Jurkat, Clone E6-1 (cell line): ENCODE measurements at regions not wholly inside any gene's neighbourhood (a gene's known extent, or its start where the extent isn't known, plus 50 kb on each side); places are given as distances from the start of the nearest gene placed in this dataset.

Experiments
- DNase-seq: peaks from one replicate; pipeline ENCODE4 v3.0.0-alpha.2; 2011; ENCODE audit warnings: low read depth, low spot score
- H3K4me3 ChIP-seq: 2 replicates; pipeline ENCODE4 v1.5.1; 2011; ENCODE audit warnings: mild to moderate bottlenecking, low read length, control low read depth, moderate library complexity

GRCh38 chr9:107870221-107870620 lies 380.7 kb upstream of the KLF4 start:
- H3K4me3 ChIP-seq, result no peak overlapping the region
- DNase-seq, result no peak

DNA sequence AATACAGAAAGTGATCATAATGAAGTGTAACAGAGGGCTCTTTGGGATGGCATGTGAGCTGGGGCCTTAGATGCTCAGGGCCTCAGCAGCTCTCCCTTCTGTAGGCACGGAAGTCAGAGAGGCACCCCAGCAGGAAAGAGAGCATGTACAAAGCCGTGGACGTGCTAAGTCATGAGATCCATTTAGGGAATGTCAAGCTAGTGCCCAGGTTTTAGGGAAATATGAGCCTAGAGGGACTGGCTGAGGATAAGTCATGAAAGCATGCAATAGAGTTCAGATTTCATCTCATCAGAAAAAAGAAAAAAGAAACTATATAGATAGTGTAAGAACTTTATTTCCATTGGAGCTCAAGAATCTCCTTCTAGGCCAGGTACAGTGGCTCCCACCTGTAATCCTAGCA lies 379.5 kb upstream of the KLF4 start:
- no peak overlapping the region for H3K4me3 ChIP-seq

GRCh38 chr9:107868186-107868585 lies 378.6 kb upstream of the KLF4 start:
- H3K4me3 ChIP-seq, result no peak overlapping the region
- no peak for DNase-seq

More for the DNA sequence above, 379.5 kb upstream of the KLF4 start:
- DNase-seq, result no peak

GRCh38 chr9:107867738-107868137 lies 378.2 kb upstream of the KLF4 start:
- no peak overlapping the region for H3K4me3 ChIP-seq
- DNase-seq, result no peak

- DNase-seq, result no peak
- H3K4me3 ChIP-seq, result no peak overlapping the region
Observed at GRCh38 chr9:107866711-107867311, 377.2 kb upstream of the KLF4 start.

- no peak for DNase-seq
- H3K4me3 ChIP-seq, result no peak overlapping the region
Observed at GRCh38 chr9:107863396-107863795, 373.8 kb upstream of the KLF4 start.

- no peak for DNase-seq
- no peak overlapping the region for H3K4me3 ChIP-seq
Observed at GRCh38 chr9:107862881-107863280, 373.3 kb upstream of the KLF4 start.

DNA sequence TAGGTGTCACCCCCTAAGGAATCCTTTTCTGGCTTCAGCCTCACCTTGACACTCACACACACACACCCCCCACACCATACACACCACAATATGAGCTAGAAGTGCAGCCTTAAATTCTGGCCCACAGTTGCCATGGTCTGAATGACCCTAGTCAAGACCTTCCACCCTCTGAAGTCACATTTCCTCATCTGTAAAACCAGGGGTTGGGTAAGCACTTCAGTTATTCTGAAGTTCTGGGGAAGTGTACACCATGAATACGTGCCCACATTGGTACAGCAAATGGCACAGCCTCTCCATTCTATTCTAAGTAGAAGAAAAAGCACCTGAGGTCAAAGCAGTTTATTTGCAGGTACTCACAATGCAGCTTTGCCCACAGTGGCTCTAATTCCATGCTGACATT lies 372.8 kb upstream of the KLF4 start:
- no peak overlapping the region for H3K4me3 ChIP-seq
- no peak for DNase-seq

DNA sequence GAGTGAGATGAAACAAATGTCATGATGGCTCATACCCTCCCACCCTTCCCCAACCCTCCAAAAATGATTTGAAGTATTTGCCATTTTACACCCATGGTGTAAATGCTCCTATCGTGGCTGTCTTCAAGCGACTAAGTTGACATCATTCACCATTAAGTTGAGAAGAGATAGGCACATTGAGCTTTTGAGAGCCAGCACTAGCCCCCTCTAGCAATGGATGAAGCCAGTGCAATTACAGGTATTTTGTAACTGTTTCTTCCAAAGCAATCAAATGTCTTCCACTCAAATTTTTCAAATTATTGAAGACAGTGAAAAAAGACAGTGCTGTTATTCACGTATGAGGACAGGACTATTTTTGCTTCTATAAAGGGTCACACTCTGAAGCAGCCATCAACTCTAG lies 371.5 kb upstream of the KLF4 start:
- H3K4me3 ChIP-seq, result no peak overlapping the region
- DNase-seq, result no peak

DNA sequence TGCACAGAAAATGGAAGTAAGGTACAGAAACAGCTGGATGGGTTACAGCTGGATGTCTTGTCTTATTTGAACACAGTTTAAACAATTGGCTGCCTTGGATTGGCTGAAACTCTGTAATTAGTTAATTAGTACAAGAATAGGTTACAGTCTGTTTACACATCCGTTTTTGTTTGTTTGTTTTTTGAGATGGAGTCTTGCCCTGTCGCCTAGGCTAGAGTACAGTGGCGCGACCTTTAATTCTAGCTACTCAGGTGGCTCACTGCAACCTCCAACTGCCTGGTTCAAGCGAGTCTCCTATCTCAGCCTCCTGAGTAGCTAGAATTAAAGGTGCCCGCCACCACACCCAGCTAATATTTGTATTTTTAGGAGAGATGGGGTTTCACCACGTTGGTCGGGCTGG lies 368.7 kb upstream of the KLF4 start:
- no peak for DNase-seq
- no peak overlapping the region for H3K4me3 ChIP-seq

DNA sequence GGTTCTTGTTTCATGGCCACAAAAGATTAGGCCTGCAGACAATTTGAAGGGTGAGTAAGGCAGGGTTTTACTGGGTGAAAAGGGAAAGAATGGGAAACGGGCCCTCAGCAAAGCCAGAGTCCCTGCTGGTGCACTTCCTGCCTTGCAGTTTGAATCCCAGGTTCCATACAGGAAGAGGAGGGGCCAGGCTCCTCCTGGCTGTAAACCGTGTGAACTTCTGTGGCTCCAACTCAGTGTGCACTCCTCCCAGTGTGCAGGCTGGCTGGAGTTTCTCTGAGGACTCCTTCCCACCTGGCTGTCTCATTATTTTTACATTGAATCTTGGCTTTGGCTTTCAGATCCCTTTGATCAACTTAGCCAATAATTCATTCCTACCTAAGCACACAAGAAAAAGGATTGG lies 367.1 kb upstream of the KLF4 start:
- H3K4me3 ChIP-seq, result no peak overlapping the region
- no peak for DNase-seq

DNA sequence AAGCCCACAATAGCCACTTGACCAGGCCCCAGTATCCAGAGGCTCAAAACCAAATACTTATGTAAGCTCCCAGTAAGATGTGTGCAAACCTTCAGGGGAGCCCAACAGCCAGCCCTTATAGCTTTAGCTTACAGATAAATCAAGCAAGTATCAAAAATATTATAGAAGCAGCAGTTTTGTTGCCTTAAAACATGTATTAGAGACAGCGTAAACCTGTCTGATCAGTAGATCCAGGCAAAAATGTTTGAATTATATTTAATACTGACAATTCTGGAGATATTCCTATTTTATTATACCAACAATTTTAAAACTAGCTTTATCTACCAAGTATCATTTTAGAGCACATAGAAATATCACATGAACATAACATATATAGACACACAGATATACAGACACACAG lies 365.6 kb upstream of the KLF4 start:
- DNase-seq, result no peak
- no peak overlapping the region for H3K4me3 ChIP-seq

DNA sequence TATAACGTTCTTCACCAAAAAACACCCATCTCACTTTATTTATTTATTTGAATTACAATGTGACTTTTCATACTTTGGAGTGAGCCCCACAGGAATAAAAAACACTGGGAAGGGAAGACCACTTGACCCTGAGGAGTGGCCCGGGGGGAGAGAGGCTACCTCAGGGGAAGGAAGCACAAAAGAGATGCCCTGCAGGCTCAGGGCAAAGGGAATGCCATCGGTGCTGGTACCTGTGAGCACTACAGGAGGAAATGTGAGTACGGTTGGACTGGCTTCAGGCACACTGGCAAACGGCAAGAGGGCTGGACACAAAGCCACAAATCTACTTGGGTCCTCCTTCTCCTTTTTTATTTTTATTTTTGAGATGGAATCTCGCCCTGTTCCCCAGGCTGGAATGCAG lies 363.9 kb upstream of the KLF4 start:
- H3K4me3 ChIP-seq, result no peak overlapping the region
- no peak for DNase-seq

DNA sequence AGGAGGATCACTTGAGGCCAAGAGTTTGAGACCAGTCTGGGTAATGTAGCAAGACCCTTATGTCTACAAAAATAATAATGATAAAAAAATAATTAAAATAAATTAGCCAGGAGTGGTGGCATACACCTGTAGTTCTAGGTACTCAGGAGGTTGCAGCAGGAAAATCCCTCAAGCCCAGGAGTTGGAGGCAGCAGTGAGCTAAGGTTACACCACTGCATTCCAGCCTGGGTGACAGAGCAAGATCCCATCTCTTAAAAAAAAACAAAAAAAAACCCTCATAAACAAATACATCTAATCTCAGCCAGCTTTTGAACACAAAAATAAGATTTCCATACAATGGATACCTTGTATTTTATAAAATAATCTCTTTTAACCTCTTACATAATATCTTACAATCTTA lies 363.3 kb upstream of the KLF4 start:
- no peak overlapping the region for H3K4me3 ChIP-seq
- DNase-seq, result no peak

DNA sequence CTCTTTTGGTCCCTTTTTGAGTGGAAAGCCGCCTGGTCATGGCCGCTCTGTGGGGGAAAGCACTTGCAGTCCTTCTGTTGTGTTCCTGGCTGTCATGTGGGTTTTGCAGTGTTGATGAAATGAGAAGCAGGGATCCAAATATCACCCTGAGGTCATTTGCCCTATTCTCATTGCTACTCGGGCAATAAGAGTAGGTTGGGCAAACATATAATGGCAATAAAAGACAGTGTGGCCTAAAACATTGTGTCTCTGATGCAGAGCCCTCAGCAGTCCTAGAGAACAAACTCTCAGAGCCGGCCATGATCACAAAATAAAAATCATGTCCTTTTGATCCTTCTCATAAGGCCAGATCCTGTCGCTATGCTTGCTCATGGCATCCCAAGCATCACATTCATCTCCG lies 361.1 kb upstream of the KLF4 start:
- no peak overlapping the region for H3K4me3 ChIP-seq
- no peak for DNase-seq

GRCh38 chr9:107847978-107848964 lies 358.7 kb upstream of the KLF4 start:
- DNase-seq, result no peak
- H3K4me3 ChIP-seq, result no peak overlapping the region

DNA sequence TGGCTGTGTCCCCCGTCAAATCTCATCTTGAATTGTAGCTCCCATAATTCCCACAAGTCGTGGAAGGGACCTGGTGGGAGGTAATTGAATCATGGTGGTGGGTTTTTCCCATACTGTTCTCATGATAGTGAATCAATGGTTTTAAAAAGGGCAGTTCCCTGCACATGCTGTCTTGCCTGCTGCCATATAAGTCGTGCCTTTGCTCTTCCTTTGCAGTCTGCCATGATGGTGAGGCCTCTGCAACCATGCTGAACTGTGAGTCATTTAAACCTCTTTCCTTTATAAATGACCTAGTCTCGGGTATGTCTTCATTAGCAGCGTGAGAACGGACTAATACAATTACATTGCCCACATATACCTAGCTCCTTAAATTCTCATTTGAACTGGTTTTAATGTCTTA lies 353.0 kb upstream of the KLF4 start:
- H3K4me3 ChIP-seq, result no peak overlapping the region
- DNase-seq, result no peak

DNA sequence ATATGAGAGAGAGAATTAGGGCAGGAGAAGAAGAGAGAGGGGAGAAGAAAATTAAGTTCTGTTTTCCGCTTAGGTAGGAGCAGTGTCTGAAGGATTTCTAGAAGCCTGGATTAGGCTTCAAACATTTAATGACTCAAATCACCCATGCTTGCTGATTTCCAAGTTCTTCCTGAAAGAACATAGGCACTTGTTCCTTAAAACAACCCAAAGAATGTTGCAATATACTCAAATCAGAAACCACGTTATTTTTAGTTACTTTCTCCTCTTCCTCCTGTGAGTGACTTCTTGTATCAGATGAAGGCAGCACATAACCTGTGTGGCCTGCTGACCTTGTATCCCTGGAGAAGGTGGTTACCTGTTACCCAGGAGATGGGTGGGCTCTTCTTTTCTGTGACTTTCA lies 351.5 kb upstream of the KLF4 start:
- DNase-seq, result no peak
- H3K4me3 ChIP-seq, result no peak overlapping the region

DNA sequence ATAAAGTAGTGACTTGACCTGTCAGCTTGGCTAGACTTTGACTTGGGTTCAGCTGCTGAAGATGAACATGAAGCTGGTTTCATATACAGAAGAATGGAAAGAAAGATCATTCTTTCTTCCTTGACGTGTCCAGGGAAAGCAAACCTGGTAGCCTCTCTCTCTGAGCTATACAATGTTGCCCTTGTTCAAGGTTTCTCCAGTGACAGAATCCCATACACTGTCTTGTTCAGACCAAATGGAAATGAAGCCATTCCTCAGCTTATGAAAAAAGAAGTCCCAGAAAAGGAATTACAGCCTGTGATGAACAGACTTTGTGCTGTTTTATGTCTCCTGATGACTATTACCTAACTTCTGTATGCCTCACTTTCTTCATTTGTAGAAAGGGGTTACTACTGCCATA lies 349.8 kb upstream of the KLF4 start:
- DNase-seq, result no peak
- no peak overlapping the region for H3K4me3 ChIP-seq

DNA sequence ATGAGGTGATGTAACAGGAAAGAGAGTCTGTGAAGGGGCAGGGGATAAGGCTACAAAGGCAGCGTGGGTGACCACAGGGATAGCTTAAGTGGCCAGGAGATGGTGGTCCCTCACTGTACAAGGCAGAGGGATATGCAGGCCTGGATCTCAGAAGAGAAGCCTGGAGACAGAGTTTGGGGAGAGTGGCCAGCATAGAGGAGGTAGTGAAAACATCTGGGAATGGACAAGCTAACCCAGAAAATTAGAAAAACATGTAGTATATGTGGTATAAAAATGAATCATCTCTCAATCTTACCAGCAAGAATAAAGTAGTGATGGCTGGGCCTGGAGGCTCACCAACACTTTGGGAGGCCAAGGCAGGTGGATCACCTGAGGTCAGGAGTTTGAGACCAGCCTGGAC lies 349.2 kb upstream of the KLF4 start:
- no peak overlapping the region for H3K4me3 ChIP-seq
- no peak for DNase-seq

GRCh38 chr9:107836300-107836699 lies 346.7 kb upstream of the KLF4 start:
- no peak overlapping the region for H3K4me3 ChIP-seq

More at GRCh38 chr9:107836300-107836699, 346.7 kb upstream of the KLF4 start:
- no peak for DNase-seq
